ENCODE measurements at regions not wholly inside any gene's neighbourhood (a gene's known extent, or its start where the extent isn't known, plus 50 kb on each side); places are given as distances from the start of the nearest gene placed in this dataset.
A peak's percentile ranks its signal among the peaks of the same experiment; 100 is the strongest.

DNA sequence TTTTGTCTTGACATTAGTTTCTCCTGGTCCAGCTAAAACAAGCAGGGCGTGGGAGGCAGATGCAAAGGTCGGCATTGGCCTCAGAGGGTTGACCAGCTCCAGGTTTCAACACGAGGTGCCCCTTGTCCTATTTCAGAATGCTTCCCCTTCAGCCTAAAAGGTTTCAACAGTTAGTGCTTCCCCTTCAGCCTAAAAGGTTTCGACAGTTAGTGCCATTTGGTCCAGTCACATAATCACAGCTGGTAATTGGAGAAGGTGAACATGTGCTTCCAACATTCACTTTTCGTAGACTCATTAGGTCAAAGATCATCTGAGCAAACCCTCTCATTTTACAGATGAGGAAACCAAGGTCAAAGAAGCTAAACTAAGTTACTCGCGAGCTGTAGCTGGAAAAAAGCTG lies 270.3 kb upstream of the MAP3K1 start (continued):
- TF ChIP-seq HNF4G (IDR thresholded peaks at IDR 0.05; ENCODE audit: borderline replicate concordance, low read depth, low read length) (peak; percentile 53; the same call in 1 of the 2 replicates), HNF4G (CRISPR knock-in tag; IDR thresholded peaks at IDR 0.05; ENCODE audit: borderline replicate concordance, low read depth) (no peak), HOXD1 (CRISPR knock-in tag; IDR thresholded peaks at IDR 0.05) (no peak), PBX3 (CRISPR knock-in tag; IDR thresholded peaks at IDR 0.05; ENCODE audit: borderline replicate concordance) (no peak), ZNF644 (CRISPR knock-in tag; IDR thresholded peaks at IDR 0.05; ENCODE audit: low read depth) (peak; percentile 58; the same call in 1 of the 2 replicates), ZNF616 (CRISPR knock-in tag; IDR thresholded peaks at IDR 0.05; ENCODE audit: low read depth) (no peak), ZNF264 (CRISPR knock-in tag; IDR thresholded peaks at IDR 0.05) (peak; percentile 79; the same call in 1 of the 2 replicates), HIC2 (CRISPR knock-in tag; IDR thresholded peaks at IDR 0.05; ENCODE audit: low read depth) (no peak), ZNF280D (CRISPR knock-in tag; IDR thresholded peaks at IDR 0.05) (no peak), RCOR2 (CRISPR knock-in tag; IDR thresholded peaks at IDR 0.05) (peak; percentile 49; the same call in 1 of the 2 replicates), ARID2 (CRISPR knock-in tag; IDR thresholded peaks at IDR 0.05; ENCODE audit: borderline replicate concordance) (no peak), ZNF878 (CRISPR knock-in tag; IDR thresholded peaks at IDR 0.05) (no peak), MEF2D (CRISPR knock-in tag; IDR thresholded peaks at IDR 0.05) (no peak), TFDP2 (CRISPR knock-in tag; IDR thresholded peaks at IDR 0.05) (0 out of 2 replicates have a peak, but pooled peaks have one; percentile 39)
- TF ChIP-seq, protein P1, sequence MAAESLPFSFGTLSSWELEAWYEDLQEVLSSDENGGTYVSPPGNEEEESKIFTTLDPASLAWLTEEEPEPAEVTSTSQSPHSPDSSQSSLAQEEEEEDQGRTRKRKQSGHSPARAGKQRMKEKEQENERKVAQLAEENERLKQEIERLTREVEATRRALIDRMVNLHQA (CRISPR knock-in tag; IDR thresholded peaks at IDR 0.05), result no peak
- TF ChIP-seq, protein P2, sequence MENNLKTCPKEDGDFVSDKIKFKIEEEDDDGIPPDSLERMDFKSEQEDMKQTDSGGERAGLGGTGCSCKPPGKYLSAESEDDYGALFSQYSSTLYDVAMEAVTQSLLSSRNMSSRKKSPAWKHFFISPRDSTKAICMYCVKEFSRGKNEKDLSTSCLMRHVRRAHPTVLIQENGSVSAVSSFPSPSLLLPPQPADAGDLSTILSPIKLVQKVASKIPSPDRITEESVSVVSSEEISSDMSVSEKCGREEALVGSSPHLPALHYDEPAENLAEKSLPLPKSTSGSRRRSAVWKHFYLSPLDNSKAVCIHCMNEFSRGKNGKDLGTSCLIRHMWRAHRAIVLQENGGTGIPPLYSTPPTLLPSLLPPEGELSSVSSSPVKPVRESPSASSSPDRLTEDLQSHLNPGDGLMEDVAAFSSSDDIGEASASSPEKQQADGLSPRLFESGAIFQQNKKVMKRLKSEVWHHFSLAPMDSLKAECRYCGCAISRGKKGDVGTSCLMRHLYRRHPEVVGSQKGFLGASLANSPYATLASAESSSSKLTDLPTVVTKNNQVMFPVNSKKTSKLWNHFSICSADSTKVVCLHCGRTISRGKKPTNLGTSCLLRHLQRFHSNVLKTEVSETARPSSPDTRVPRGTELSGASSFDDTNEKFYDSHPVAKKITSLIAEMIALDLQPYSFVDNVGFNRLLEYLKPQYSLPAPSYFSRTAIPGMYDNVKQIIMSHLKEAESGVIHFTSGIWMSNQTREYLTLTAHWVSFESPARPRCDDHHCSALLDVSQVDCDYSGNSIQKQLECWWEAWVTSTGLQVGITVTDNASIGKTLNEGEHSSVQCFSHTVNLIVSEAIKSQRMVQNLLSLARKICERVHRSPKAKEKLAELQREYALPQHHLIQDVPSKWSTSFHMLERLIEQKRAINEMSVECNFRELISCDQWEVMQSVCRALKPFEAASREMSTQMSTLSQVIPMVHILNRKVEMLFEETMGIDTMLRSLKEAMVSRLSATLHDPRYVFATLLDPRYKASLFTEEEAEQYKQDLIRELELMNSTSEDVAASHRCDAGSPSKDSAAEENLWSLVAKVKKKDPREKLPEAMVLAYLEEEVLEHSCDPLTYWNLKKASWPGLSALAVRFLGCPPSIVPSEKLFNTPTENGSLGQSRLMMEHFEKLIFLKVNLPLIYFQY (CRISPR knock-in tag; IDR thresholded peaks at IDR 0.05; ENCODE audit: borderline replicate concordance), result no peak
- TF ChIP-seq, protein P3, sequence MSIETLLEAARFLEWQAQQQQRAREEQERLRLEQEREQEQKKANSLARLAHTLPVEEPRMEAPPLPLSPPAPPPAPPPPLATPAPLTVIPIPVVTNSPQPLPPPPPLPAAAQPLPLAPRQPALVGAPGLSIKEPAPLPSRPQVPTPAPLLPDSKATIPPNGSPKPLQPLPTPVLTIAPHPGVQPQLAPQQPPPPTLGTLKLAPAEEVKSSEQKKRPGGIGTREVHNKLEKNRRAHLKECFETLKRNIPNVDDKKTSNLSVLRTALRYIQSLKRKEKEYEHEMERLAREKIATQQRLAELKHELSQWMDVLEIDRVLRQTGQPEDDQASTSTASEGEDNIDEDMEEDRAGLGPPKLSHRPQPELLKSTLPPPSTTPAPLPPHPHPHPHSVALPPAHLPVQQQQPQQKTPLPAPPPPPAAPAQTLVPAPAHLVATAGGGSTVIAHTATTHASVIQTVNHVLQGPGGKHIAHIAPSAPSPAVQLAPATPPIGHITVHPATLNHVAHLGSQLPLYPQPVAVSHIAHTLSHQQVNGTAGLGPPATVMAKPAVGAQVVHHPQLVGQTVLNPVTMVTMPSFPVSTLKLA (IDR thresholded peaks at IDR 0.05), result no peak

Measured in HepG2 (cell line).